Astrocyte of the cerebellum (primary cell): ENCODE measurements at regions not wholly inside any gene's neighbourhood (a gene's known extent, or its start where the extent isn't known, plus 50 kb on each side); places are given as distances from the start of the nearest gene placed in this dataset.

Experiments
- DNase-seq: peaks from one replicate; pipeline ENCODE4 v3.0.0-alpha.2; 2011; ENCODE audit warnings: low read depth
- H3K4me3 ChIP-seq: 2 replicates; pipeline ENCODE4 v1.5.1; 2011; ENCODE audit warnings: mild to moderate bottlenecking, low read depth, low read length, moderate library complexity
- CTCF ChIP-seq: IDR thresholded peaks from 2 replicates; pipeline ENCODE4 v1.5.1; 2012; ENCODE audit warnings: low read length, low read depth, moderate library complexity, mild to moderate bottlenecking; ENCODE audit errors: missing control alignments
- in situ Hi-C: cut with HindIII; loops from 2 replicates; pipeline ENCODE4 v1.10.0; 2017; ENCODE audit warnings: low sequenced_read_pairs

- no peak for DNase-seq
- TF ChIP-seq CTCF, result no peak
- H3K4me3 ChIP-seq, result no peak overlapping the region
- in situ Hi-C loops, result no loop called here
These were observed 345.1 kb downstream of the SAMD5 start for GRCh38 chr6:147853574-147853973.

GRCh38 chr6:147855803-147856482 is 347.5 kb downstream of the SAMD5 start:
- DNase-seq, result no peak
- in situ Hi-C loops, result no loop called here
- no peak overlapping the region for H3K4me3 ChIP-seq
- TF ChIP-seq CTCF, result no peak

- no peak for DNase-seq
- H3K4me3 ChIP-seq, result no peak overlapping the region
- TF ChIP-seq CTCF, result no peak
- in situ Hi-C loops, result no loop called here
These were observed 348.2 kb downstream of the SAMD5 start for GRCh38 chr6:147856687-147857086.

- in situ Hi-C loops, result no loop called here
- H3K4me3 ChIP-seq, result no peak overlapping the region
- no peak for TF ChIP-seq CTCF
These were observed 349.9 kb downstream of the SAMD5 start for GRCh38 chr6:147858421-147858820.

GRCh38 chr6:147859071-147859470 is 350.6 kb downstream of the SAMD5 start:
- no peak for TF ChIP-seq CTCF
- H3K4me3 ChIP-seq, result no peak overlapping the region
- in situ Hi-C loops, result no loop called here
- DNase-seq, result no peak

More at GRCh38 chr6:147858421-147858820, 349.9 kb downstream of the SAMD5 start:
- DNase-seq, result no peak

GRCh38 chr6:147861696-147862095 is 353.2 kb downstream of the SAMD5 start:
- in situ Hi-C loops, result no loop called here
- no peak for TF ChIP-seq CTCF

More at GRCh38 chr6:147861696-147862095, 353.2 kb downstream of the SAMD5 start:
- no peak overlapping the region for H3K4me3 ChIP-seq
- no peak for DNase-seq
